NCI-H345 treated with DMSO at 0.1 percent for 48 hours (cell line): ENCODE measurements at regions not wholly inside any gene's neighbourhood (a gene's known extent, or its start where the extent isn't known, plus 50 kb on each side); places are given as distances from the start of the nearest gene placed in this dataset.

Experiments
- DNase-seq: peaks from one replicate; lab custom pipeline; 2025; ENCODE audit not compliant: unreplicated experiment; lab: John Stamatoyannopoulos, UW

GRCh38 chr5:164741376-164741775 is 1236.0 kb downstream of the MAT2B start:
- DNase-seq, result no peak

- no peak for DNase-seq
Measured at GRCh38 chr5:164742025-164742424, 1236.6 kb downstream of the MAT2B start.

DNA sequence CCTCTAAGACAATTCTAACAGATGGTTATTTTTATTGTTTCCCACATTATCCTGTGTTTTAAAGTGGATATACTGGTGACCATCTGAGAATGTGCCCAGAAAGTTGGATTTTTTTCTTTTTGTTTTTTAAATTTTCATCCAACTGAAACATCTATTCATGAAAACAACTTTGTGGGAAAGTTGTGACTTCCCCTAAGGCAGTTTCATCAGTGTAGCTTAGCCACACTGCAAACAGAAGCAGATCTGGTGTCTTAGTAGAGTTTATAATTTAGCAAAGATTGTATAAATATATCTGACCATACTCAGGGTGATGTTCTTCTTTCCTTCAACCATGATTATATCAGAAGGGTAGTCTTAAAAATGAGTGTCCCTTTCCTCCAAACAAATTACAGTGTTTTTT is 1241.3 kb downstream of the MAT2B start:
- DNase-seq, result no peak

DNA sequence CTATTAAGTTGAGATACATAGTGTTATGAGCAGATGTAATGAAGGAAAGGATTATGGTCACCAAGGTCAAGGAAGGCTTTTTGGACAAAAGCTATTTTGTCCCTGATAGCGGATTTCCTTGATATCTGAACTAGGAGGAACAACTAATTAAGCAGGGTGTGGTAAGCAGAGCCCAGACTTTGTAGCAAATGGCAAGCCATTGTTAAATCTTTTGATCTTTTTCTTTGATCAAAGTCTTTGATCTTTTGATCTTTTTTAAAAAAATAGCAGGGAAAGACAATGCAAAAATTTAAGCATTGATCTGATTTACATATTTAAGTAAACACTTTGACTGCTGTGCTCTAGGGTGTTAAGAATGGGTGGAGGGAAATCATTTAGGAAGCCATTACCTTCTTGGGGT is 1242.0 kb downstream of the MAT2B start:
- DNase-seq, result no peak

GRCh38 chr5:164748861-164749260 is 1243.4 kb downstream of the MAT2B start:
- DNase-seq, result no peak

DNA sequence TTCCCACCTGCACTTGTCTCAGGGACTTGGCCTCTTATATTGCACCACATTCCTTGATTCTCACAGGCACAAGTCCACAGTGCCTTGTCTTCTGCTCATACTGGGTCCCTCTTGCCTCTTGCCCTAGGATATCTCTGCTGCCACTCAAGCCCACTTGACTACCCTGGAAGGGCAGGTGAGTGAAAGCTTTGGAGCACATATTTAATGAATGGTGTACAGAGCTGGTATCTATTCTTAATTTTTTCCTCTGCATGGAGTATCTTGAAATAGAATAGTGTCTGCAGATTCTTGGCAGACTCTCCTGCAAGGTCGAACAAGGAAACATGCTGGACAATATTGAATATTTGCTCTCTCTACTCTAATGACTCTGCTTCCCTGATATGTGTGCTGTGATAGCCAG is 1248.0 kb downstream of the MAT2B start:
- no peak for DNase-seq

- DNase-seq, result no peak
Measured at GRCh38 chr5:164763206-164763605, 1257.8 kb downstream of the MAT2B start.

DNA sequence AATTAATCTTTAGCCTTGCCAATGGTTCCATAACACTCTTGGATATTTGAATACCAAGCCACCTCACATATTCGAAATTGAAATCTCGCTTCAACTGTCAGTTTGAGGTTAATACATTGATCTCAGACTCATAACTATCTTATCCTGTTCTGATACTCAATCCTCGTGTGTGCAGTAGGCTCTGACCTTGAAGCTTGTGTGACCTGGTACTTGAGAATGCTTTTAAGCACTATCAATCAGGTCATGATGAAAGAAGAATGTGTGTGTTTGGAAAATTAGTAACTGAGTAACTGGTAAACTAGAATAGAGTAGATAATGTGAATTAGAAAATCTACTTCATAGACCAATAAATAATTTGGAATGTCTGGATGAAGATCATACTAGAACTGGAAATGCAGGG is 1266.7 kb downstream of the MAT2B start:
- no peak for DNase-seq

- no peak for DNase-seq
Measured at GRCh38 chr5:164784230-164784629, 1278.8 kb downstream of the MAT2B start.

DNA sequence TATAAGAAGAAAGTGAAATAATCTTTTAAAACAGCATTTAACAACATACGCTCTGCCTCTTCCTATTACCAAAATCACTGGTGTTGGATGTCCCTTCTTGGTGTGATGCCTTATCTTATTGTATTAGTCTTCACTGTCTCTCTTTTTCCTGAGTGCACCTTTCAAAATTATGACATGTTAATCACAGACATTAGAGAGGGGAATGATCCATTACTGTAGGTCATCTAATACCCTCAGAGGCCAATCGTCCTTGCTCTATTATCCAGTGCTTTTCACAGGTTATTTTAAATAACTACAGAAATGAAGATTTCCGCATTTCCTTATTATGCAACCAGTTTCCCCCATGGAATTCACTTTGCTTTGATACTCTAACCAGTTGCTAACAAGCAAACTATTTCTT is 1292.7 kb downstream of the MAT2B start:
- no peak for DNase-seq

DNA sequence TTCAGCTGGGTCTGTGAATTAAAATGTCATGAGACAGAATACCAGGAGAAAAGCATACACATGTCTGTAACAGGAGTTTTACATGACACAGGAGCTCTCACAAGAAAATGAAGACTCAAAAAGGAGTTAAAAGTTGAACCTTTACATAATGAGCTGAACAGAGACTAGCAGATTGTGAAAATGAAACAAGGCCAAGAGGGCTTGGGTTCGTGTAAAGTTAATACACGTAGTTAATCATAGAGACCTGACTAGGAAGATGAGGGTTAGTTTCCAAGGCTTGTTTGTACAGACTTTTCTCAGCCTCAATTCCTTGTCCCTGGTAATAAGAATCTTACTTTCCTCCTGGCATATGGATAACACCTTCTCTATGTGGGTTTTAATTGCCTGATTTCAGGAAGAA is 1294.0 kb downstream of the MAT2B start:
- no peak for DNase-seq

DNA sequence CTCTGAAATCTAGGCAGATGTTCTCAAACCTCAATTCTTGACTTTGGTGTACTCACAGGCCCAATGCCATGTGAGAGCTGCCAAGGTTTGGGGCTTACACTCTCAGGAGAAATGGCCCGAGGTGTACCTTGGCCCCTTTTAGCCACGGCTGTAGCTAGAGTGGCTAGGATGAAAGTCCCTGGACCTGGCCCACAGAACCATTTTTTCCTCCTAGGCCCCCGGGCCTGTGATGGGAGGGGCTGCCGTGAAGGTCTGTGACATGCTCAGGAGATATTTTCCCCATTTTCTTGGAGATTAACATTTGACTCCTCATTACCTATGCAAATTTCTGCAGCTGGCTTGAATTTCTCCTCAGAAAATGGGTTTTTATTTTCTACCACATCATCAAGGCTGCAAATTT is 1296.5 kb downstream of the MAT2B start:
- no peak for DNase-seq

DNA sequence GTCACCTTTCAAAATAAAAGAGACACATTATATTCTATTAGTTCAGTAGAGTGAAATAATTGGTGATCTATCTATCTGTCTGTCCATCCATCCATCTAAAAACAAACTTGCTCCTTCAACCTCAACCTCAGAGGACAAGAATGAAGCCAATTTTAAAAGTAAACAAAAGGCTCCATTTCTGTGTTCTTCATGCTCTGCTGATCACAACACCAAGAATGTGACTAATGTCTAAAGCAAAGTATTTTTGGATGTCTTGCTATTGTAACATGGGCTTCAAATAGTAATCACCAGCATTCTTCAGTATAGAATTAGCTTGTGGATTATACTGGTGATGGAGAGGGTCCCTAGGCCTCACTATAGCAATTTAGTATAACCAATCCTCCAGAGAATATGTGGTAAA is 1304.4 kb downstream of the MAT2B start:
- DNase-seq, result no peak

- no peak for DNase-seq
Measured at GRCh38 chr5:164818445-164818844, 1313.0 kb downstream of the MAT2B start.

DNA sequence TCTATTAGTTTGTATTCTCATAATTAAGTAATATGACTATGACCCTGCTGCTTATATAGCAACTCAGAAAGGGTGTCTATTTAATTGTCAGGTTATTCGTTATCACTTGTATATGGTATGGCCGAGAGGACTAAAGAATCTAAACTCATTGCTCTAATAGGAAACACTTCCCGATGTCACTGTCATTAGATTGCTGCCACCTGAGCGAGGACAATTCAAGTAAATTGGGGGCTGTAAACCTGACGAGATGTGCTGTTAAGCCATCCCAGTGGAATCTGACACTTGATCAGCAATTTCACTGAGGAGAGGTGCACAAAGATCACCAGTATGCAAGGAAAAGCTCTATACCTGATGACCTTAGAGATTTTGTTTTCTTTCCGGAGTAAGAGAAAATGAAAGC is 1319.3 kb downstream of the MAT2B start:
- DNase-seq, result no peak

GRCh38 chr5:164832516-164832915 is 1327.1 kb downstream of the MAT2B start:
- no peak for DNase-seq

DNA sequence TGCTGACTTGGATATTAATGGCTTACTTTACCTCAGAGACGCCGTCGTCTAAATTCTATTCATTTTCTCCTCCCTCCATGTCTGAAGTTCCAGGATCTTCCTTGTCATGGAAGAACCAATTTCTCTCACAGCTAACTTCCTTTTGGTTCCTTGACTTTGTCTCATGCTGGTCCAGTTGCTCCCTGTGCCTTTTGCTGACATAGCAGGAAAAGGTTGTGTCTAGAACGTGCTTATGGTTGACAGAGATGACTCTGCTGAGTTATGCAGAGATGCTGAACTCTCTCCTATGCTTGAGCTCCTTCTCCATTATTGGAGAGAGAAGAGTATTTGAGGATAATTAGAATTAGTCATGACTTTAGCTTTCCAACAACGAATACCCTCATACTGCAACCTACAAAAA is 1338.9 kb downstream of the MAT2B start:
- no peak for DNase-seq

- DNase-seq, result no peak
Measured at GRCh38 chr5:164860896-164861295, 1355.5 kb downstream of the MAT2B start.

DNA sequence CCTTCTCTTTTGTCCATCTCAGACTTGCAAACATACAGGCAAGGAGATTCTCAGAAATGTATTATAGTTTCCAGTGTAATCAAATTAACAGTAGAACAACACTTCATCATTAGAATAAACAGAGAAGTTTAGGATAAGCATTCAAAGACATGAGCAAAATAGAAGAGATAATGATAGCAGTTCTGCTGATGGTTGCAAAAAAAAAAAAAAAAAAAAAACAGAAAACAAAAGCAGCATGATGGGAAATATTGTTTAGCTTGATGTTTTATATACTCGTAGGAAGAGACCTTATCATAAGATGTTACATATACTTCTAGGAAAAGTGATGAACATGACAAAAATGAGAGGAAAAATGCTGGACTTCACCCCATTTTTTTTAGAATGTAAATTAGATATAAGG is 1356.2 kb downstream of the MAT2B start:
- DNase-seq, result no peak

DNA sequence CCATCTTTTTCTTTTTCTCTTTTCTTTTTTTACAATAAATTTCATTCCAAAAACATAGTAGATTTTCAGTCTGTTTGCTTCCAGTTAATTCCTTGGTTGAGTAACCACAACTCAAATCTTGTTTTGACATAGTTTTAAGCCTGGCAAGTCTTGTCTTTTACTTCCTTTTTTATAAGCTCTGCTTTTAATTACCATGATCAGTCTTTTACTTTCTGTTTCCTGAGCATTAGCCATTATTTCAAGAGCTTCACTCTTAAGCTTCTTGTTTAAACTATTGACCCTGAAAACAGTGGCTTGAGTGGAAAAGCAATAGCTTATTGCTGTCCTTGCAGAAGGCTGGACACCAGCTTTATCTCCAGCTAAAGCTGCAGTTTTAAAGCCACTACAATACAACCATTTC is 1363.3 kb downstream of the MAT2B start:
- no peak for DNase-seq

DNA sequence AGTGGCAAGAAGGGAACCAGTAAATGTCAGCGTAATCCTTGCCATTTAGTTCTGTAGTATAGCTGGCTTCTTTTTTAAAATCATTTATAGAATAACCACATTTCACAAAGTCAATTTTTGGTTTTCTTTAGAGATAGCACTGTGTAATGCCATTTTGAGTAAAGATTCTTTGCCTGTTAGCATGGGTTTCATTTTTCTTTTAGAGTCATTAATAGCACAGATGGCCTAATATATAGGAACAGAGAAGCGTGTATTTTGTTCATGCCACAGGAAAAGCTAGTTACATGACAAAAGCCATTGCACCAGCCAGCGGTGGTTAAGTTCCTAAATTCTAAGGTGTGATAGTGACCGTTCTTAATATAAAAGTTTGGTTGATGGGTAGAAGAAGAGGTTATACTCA is 1363.9 kb downstream of the MAT2B start:
- DNase-seq, result no peak

GRCh38 chr5:164876793-164877192 is 1371.4 kb downstream of the MAT2B start:
- DNase-seq, result no peak

DNA sequence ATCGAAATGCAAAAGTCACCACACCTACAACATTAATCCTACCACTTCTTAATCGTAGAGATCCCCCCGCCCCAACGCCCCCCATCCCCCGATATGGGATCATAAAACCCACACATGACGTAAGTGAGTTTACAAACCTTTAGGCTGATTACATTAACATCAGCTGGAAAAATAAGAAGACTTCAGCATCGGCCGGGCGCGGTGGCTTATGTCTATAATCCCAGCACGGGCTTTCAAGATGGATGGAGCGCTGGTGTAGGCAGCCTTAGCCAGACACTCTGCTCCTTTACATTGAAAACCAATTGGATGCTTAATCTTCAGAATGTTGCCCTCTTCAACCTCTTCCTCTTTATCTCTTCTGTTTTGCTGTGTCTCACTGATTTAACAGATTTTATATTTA is 1376.0 kb downstream of the MAT2B start:
- DNase-seq, result no peak

DNA sequence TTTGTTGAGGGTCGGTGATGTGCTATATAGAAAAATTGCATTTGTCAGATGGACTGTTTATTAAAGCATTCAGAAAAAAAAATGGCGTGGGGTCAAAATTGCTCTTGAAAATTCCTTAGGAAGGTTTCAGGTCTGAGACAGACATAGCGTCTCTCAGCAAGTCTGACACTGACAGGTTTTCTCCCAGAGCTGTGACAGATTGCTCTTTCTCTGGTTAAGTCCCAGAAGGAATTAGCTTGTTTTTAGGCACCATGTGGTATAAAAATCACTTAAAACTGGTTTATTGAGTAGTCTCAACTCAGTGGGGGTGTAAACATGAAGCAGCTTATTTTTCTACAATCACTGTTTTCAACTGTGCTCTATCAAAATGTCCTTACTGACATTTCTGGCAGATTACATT is 1379.8 kb downstream of the MAT2B start:
- no peak for DNase-seq
